HG03108 (cell line): ENCODE measurements at regions not wholly inside any gene's neighbourhood (a gene's known extent, or its start where the extent isn't known, plus 50 kb on each side); places are given as distances from the start of the nearest gene placed in this dataset.
A peak's percentile ranks its signal among the peaks of the same experiment; 100 is the strongest.
"Not testable (repeated sequence)": the region's sequence is repeated elsewhere in the genome, so short reads cannot be mapped to it uniquely, and the experiment has no call there.

ENCODE experiments used
- ATAC-seq: cut with Tn5 transposase; IDR thresholded peaks from one replicate; pipeline ENCODE4 v1.9.1; 2021; ENCODE audit warnings: moderate library complexity; ENCODE audit not compliant: unreplicated experiment

- no peak for ATAC-seq
These were observed 66.0 kb downstream of the KBTBD8 start for GRCh38 chr3:67064105-67064504.

- ATAC-seq, result peak; percentile 84
These were observed 69.1 kb downstream of the KBTBD8 start for GRCh38 chr3:67067251-67067650.

- not testable (repeated sequence) for ATAC-seq
These were observed 74.5 kb downstream of the KBTBD8 start for GRCh38 chr3:67072640-67073039.

- ATAC-seq, result no peak
These were observed 75.7 kb downstream of the KBTBD8 start for GRCh38 chr3:67073812-67074211.

- no peak for ATAC-seq
These were observed 77.2 kb downstream of the KBTBD8 start for GRCh38 chr3:67075295-67075694.

- no peak for ATAC-seq
These were observed 78.5 kb downstream of the KBTBD8 start for GRCh38 chr3:67076607-67077006.

GRCh38 chr3:67077656-67078055, 79.5 kb downstream of the KBTBD8 start:
- ATAC-seq, result no peak

- no peak for ATAC-seq
These were observed 84.5 kb downstream of the KBTBD8 start for GRCh38 chr3:67082533-67083024.

- ATAC-seq, result no peak
These were observed 85.2 kb downstream of the KBTBD8 start for GRCh38 chr3:67083277-67083676.

GRCh38 chr3:67087788-67088187, 89.7 kb downstream of the KBTBD8 start:
- ATAC-seq, result no peak

- no peak for ATAC-seq
These were observed 92.4 kb downstream of the KBTBD8 start for GRCh38 chr3:67090474-67090873.

GRCh38 chr3:67093305-67093704, 95.2 kb downstream of the KBTBD8 start:
- ATAC-seq, result no peak

- no peak for ATAC-seq
These were observed 96.1 kb downstream of the KBTBD8 start for GRCh38 chr3:67094167-67094566.

GRCh38 chr3:67094774-67095173, 96.7 kb downstream of the KBTBD8 start:
- no peak for ATAC-seq

GRCh38 chr3:67104388-67104787, 106.3 kb downstream of the KBTBD8 start:
- ATAC-seq, result no peak

- no peak for ATAC-seq
These were observed 108.8 kb downstream of the KBTBD8 start for GRCh38 chr3:67106874-67107273.

- no peak for ATAC-seq
These were observed 111.6 kb downstream of the KBTBD8 start for GRCh38 chr3:67109651-67110204.

GRCh38 chr3:67113802-67114407, 115.8 kb downstream of the KBTBD8 start:
- ATAC-seq, result peak; percentile 94

GRCh38 chr3:67118122-67118521, 120.0 kb downstream of the KBTBD8 start:
- no peak for ATAC-seq

GRCh38 chr3:67118635-67119034, 120.5 kb downstream of the KBTBD8 start:
- no peak for ATAC-seq

- ATAC-seq, result no peak
These were observed 125.8 kb downstream of the KBTBD8 start for GRCh38 chr3:67123914-67124313.

- no peak for ATAC-seq
These were observed 129.1 kb downstream of the KBTBD8 start for GRCh38 chr3:67127254-67127653.

GRCh38 chr3:67142432-67142831, 144.3 kb downstream of the KBTBD8 start:
- no peak for ATAC-seq
